Heart left ventricle (tissue), 13 donors: ENCODE measurements at regions not wholly inside any gene's neighbourhood (a gene's known extent, or its start where the extent isn't known, plus 50 kb on each side); places are given as distances from the start of the nearest gene placed in this dataset.

Experiments
- POLR2A ChIP-seq, 2 donors: fragments of 450-650 bp; IDR thresholded peaks; one replicate each; pipeline ENCODE4 v1.6.1; 2017; ENCODE audit warnings: antibody characterized with exemption in 2 of 2, mild to moderate bottlenecking in 2 of 2, moderate library complexity in 2 of 2
- TF ChIP-seq, protein P1 (sequence below), 12 donors: fragments of 200-600 bp; sonication (generic) in 4 of 12; IDR thresholded peaks; one replicate each; pipeline versions ENCODE4 v1.5.0 to v1.8.0; 2018 to 2022; ENCODE audit warnings: antibody characterized with exemption in 12 of 12, mild to moderate bottlenecking in 5 of 12
- donor health status: ischemic (EF 13 %, LVEDD 7.1; RV severe dilation, severe dysfunction).
- donor health status: DM: no; HTN: yes; CAD: no.
- donor health status: DM: no; HTN: no; CAD: no.
- donor health status: ischemic (EF 25% LVEDD 6.9; RV normal size, moderate dysfunction).
- donor health status: ischemic (EF 25% LVEDD 5.7; RV mildly dilated, moderate dysfunction).
- donor health status: ischemic (EF 35%, LVEDD 5.7; RV mildly dilated, moderate dysfunction).
- donor health status: nonischemic (EF 11% LVEDD 7.7; RV severe dilation, severe dysfunction).
- donor health status: DM: yes; HTN: yes; CAD: no.
- donor health status: PGD.
- donor health status: ischemic (EF 29% LVEDD 5.4; RV normal size, mild dysfunction).
- donor health status: nonischemic (EF 23%, LVEDD 6.1; RV moderate dilation, normal function).

DNA sequence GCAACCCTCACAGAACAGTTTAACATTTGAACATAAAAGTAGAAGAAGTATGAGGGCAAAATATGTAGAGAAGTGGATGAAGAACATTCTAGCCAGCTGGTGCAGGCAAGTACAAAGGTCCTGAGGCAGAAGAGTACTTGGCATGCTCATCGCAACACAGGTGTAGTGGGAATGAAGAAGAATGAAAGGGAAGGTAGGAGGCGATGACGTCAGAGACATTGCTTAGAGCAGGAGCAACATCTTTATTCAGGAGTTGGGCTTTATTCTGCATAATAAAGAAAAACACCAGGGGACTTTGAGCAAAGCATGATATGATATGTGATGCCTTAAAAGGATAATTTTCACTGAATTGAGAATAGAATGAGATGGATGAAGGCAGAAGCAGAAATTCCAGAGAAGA, 570.6 kb upstream of the CDH9 start:
- TF ChIP-seq, protein P1, sequence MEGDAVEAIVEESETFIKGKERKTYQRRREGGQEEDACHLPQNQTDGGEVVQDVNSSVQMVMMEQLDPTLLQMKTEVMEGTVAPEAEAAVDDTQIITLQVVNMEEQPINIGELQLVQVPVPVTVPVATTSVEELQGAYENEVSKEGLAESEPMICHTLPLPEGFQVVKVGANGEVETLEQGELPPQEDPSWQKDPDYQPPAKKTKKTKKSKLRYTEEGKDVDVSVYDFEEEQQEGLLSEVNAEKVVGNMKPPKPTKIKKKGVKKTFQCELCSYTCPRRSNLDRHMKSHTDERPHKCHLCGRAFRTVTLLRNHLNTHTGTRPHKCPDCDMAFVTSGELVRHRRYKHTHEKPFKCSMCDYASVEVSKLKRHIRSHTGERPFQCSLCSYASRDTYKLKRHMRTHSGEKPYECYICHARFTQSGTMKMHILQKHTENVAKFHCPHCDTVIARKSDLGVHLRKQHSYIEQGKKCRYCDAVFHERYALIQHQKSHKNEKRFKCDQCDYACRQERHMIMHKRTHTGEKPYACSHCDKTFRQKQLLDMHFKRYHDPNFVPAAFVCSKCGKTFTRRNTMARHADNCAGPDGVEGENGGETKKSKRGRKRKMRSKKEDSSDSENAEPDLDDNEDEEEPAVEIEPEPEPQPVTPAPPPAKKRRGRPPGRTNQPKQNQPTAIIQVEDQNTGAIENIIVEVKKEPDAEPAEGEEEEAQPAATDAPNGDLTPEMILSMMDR (IDR thresholded peaks at IDR 0.05), result no peak
- TF ChIP-seq POLR2A (IDR thresholded peaks at IDR 0.05), result no peak
